ENCODE measurements at regions not wholly inside any gene's neighbourhood (a gene's known extent, or its start where the extent isn't known, plus 50 kb on each side); places are given as distances from the start of the nearest gene placed in this dataset.
A peak's percentile ranks its signal among the peaks of the same experiment; 100 is the strongest.

DNA sequence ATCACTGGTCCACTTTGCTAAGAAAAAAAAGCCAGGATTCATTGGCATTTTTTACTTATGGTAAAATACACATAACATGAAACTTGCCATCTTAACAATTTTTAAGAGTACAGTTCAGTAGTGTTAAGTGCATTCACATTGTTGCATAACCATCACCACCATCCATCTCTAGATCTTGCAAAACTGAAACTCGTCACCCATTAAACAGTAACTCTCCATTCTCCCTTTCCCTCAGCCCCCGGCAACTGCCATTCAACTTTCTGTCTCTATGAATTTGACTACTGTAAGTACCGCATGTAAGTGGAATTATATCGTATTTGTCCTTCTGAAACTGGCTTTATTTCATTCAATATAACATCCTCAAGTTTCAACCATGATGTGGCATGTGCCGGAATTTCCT lies 56.3 kb upstream of the LNX1 start:
- DNase-seq: no peak
- H3K9me3 Mint-ChIP-seq: no peaks in the 10 kb centered on the region
- no peak overlapping the region for H3K4me3 Mint-ChIP-seq
- no peaks in the 10 kb centered on the region for H3K36me3 Mint-ChIP-seq (ENCODE audit: low read depth)
- no peaks in the 10 kb centered on the region for H3K4me1 Mint-ChIP-seq
- H3K27me3 Mint-ChIP-seq (ENCODE audit: low read depth, poor library complexity): peaks cover 8% of the 10 kb centered on the region
- H3K27ac Mint-ChIP-seq: no peak overlapping the region
- TF ChIP-seq, protein P1, sequence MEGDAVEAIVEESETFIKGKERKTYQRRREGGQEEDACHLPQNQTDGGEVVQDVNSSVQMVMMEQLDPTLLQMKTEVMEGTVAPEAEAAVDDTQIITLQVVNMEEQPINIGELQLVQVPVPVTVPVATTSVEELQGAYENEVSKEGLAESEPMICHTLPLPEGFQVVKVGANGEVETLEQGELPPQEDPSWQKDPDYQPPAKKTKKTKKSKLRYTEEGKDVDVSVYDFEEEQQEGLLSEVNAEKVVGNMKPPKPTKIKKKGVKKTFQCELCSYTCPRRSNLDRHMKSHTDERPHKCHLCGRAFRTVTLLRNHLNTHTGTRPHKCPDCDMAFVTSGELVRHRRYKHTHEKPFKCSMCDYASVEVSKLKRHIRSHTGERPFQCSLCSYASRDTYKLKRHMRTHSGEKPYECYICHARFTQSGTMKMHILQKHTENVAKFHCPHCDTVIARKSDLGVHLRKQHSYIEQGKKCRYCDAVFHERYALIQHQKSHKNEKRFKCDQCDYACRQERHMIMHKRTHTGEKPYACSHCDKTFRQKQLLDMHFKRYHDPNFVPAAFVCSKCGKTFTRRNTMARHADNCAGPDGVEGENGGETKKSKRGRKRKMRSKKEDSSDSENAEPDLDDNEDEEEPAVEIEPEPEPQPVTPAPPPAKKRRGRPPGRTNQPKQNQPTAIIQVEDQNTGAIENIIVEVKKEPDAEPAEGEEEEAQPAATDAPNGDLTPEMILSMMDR (IDR thresholded peaks at IDR 0.05): no peak

- TF ChIP-seq, protein P1 (IDR thresholded peaks at IDR 0.05): no peak
- Mint-ChIP-seq H3K27ac (no peak overlapping the region), H3K36me3 (ENCODE audit: low read depth) (no peaks in the 10 kb centered on the region), H3K9me3 (no peaks in the 10 kb centered on the region), H3K4me3 (no peak overlapping the region), H3K4me1 (no peaks in the 10 kb centered on the region), H3K27me3 (ENCODE audit: low read depth, poor library complexity) (peaks cover 5% of the 10 kb centered on the region)
- DNase-seq: no peak
Observed at GRCh38 chr4:53646795-53647194, 55.5 kb upstream of the LNX1 start.

GRCh38 chr4:53645108-53645507 lies 53.8 kb upstream of the LNX1 start:
- peaks cover 2% of the 10 kb centered on the region for H3K27me3 Mint-ChIP-seq (ENCODE audit: low read depth, poor library complexity)
- peaks cover 9% of the 10 kb centered on the region for H3K4me1 Mint-ChIP-seq
- no peak for DNase-seq
- no peak overlapping the region for H3K4me3 Mint-ChIP-seq
- no peak overlapping the region for H3K27ac Mint-ChIP-seq
- H3K9me3 Mint-ChIP-seq: no peaks in the 10 kb centered on the region
- TF ChIP-seq, protein P1 (IDR thresholded peaks at IDR 0.05): no peak
- no peaks in the 10 kb centered on the region for H3K36me3 Mint-ChIP-seq (ENCODE audit: low read depth)

- TF ChIP-seq, protein P1 (IDR thresholded peaks at IDR 0.05): no peak
- Mint-ChIP-seq H3K27ac (peak overlapping the region; percentile 14), H3K9me3 (no peaks in the 10 kb centered on the region), H3K36me3 (ENCODE audit: low read depth) (no peaks in the 10 kb centered on the region), H3K27me3 (ENCODE audit: low read depth, poor library complexity) (peaks cover 2% of the 10 kb centered on the region), H3K4me1 (peaks cover 10% of the 10 kb centered on the region), H3K4me3 (no peak overlapping the region)
- no peak for DNase-seq
Observed at GRCh38 chr4:53644607-53645006, 53.3 kb upstream of the LNX1 start.

All from nephron progenitor cell (in vitro differentiated cells).